Aorta (tissue), 5 donors: ENCODE measurements at regions not wholly inside any gene's neighbourhood (a gene's known extent, or its start where the extent isn't known, plus 50 kb on each side); places are given as distances from the start of the nearest gene placed in this dataset.
"Not testable (repeated sequence)": the region's sequence is repeated elsewhere in the genome, so short reads cannot be mapped to it uniquely, and the experiment has no call there.

Source experiments
- ATAC-seq: fragments of 200-7000 bp; cut with Tn5 transposase; one replicate; pipeline ENCODE4 v1.9.1; 2022; ENCODE audit warnings: moderate library complexity; ENCODE audit not compliant: low FRiP score
- DNase-seq, 2 donors: peaks; one replicate each; pipeline ENCODE4 v3.0.0-alpha.2; 2020
- H3K27ac ChIP-seq, 2 donors: one replicate each; pipeline ENCODE4 v1.5.1; 2013; ENCODE audit warnings: low read length in 2 of 2, mild to moderate bottlenecking in 2 of 2, moderate library complexity in 2 of 2, control low read depth in 1 of 2, inconsistent platforms in 1 of 2, low read depth in 1 of 2
- H3K27me3 ChIP-seq, 2 donors: one replicate each; pipeline ENCODE4 v1.6.1; 2013; ENCODE audit warnings: control low read depth in 1 of 2, low read length in 1 of 2, mild to moderate bottlenecking in 1 of 2, moderate library complexity in 1 of 2; ENCODE audit not compliant: insufficient read depth in 2 of 2, control insufficient read depth in 1 of 2
- H3K36me3 ChIP-seq, 2 donors: one replicate each; pipeline ENCODE4 v1.6.1; 2013; ENCODE audit warnings: control low read depth in 1 of 2, low read length in 1 of 2, mild to moderate bottlenecking in 1 of 2; ENCODE audit not compliant: insufficient read depth in 2 of 2, control insufficient read depth in 1 of 2
- H3K4me1 ChIP-seq, 2 donors: one replicate each; pipeline ENCODE4 v1.6.1; 2013; ENCODE audit warnings: low read length in 2 of 2, control low read depth in 1 of 2, mild to moderate bottlenecking in 1 of 2, moderate library complexity in 1 of 2; ENCODE audit not compliant: insufficient read depth in 2 of 2, control insufficient read depth in 1 of 2
- H3K4me3 ChIP-seq, 2 donors: one replicate each; pipeline ENCODE4 v1.5.1; 2013; ENCODE audit warnings: low read length in 2 of 2, control low read depth in 1 of 2, mild to moderate bottlenecking in 1 of 2
- H3K9me3 ChIP-seq: one replicate; pipeline ENCODE4 v1.6.1; 2013; ENCODE audit warnings: mild to moderate bottlenecking, low read length; ENCODE audit not compliant: control insufficient read depth
- WGBS, 2 donors: extraction: QIAGEN DNeasy Blood & Tissue Kit; methylation state at CpG; one replicate each; pipeline ENCODE4 v1.1.7; 2013; 5-methylcytosine and 5-hydroxymethylcytosine counted together
- intact Hi-C, 2 donors: fragments of 100-400 bp; cut with DNase I; formaldehyde crosslinking; loops; one replicate each; pipeline versions ENCODE4 v1.14.2 to v1.15.0; 2022
- donor health status: healthy with polysubstance abuse.
- donor health status: Bipolar disorder and iron deficiency.
- donor health status: DM: no; HTN: no; CAD: no.
- donor health status: DM: no; HTN: no; CAD: no.
- donor health status: DM: yes; HTN: yes; CAD: no.

DNA sequence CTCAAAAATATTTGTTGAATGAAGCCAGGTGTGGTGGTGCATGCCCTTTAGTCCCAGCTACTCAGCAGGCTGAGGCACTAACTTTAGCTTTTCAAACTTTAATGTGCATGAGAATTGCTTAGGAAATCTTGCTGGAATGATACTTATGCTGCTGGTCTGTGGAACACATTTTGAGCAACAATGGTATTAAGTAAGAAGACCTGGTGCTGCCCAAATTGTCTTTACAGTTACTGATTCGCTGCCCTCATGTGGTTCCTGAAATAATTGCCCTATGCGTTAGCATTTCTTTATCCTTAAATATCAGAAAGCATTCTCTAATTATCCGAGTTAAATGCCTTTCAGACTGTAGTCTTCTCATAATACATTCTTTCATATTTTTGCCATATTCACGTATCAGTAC is 76.0 kb upstream of the SESTD1 start:
- ATAC-seq (no peak), DNase-seq (no peak)
- no peaks in the 10 kb centered on the region for H3K27me3 ChIP-seq
- no peak overlapping the region for H3K27ac ChIP-seq
- H3K9me3 ChIP-seq: no peaks in the 10 kb centered on the region
- no peak overlapping the region for H3K4me3 ChIP-seq
- no peaks in the 10 kb centered on the region for H3K36me3 ChIP-seq
- intact Hi-C loops: loop anchor here (5.0 to 10.0 kb wide), 3 partner anchors 68 to 118 kb away; no protein-coding TSS in a partner anchor
- H3K4me1 ChIP-seq: peaks cover 3 to 13% of the 10 kb centered on the region in 2 donors
- WGBS, 2 donors: 70 to 78% methylated on average over 4 of the region's 4 CpGs

DNA sequence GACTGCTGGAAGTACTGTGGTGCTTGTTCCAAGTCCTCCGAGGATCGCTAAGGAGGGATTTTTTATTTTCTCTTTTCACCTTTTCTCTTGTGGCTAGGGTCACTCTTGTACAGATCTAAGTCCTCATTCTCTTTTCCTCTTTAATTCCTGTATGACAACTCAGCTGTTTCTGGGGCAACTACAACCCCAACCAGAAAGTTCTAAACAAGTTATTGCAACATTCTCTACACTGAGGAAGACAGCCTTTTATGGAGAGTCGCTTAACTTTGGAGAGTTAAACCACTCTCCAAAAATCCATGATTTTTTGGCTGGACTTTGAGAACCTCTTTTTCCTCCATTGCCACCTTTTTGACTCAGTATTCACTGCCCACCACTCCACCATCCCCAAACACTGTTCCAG is 74.0 kb upstream of the SESTD1 start:
- H3K9me3 ChIP-seq: no peaks in the 10 kb centered on the region
- no peaks in the 10 kb centered on the region for H3K36me3 ChIP-seq
- no peak overlapping the region for H3K4me3 ChIP-seq
- intact Hi-C loops: no loop called here
- DNase-seq: no peak
- WGBS, 2 donors: 84 to 87% methylated on average over 3 of the region's 3 CpGs
- H3K27me3 ChIP-seq: no peaks in the 10 kb centered on the region
- no peak overlapping the region for H3K27ac ChIP-seq
- ATAC-seq: peak; percentile 73
- H3K4me1 ChIP-seq: peaks cover 3 to 5% of the 10 kb centered on the region in 2 donors

DNA sequence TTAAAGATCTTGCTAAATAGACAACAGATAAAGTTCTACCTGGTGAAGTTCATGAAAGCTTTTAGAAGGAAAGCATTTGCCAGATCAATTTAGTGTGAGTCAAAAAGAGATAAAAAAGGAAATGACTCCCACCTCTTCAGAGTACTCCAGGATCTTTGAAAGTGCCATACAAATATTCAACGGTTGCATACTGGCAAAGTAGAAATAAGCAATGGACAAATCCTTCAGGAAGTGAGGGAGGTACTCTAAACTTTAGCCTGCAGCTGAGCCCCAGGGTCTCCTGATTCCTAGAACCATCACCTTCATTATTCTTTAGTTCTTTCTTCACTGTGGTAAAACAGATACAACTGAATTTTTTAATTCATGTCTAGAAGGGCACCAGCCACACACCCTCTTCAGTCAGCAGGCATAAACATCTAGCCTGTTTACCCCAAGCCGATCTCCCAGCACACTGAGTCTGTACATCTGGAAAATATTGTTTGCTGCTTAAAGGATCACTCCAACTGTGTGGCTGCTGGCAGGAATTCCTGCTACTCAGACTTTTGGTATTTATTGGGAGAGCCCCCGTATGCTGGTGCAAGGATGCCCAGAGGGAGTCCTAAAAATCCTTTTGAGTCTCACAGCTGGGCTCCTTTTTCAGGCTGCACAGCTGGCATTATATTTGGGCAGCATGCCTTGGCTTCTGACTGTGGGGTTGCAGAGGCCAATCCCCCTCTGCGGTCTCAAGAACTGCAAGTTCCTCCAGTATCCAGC is 72.3 kb upstream of the SESTD1 start:
- WGBS, 2 donors: 25 to 27% methylated on average over 4 of the region's 4 CpGs
- no peaks in the 10 kb centered on the region for H3K27me3 ChIP-seq
- ATAC-seq: peak; percentile 19
- no peak overlapping the region for H3K27ac ChIP-seq
- no peak for DNase-seq
- H3K36me3 ChIP-seq: no peaks in the 10 kb centered on the region
- no peaks in the 10 kb centered on the region for H3K9me3 ChIP-seq
- intact Hi-C loops: no loop called here
- H3K4me3 ChIP-seq: no peak overlapping the region
- peaks cover 0 to 5% of the 10 kb centered on the region in 2 donors for H3K4me1 ChIP-seq

DNA sequence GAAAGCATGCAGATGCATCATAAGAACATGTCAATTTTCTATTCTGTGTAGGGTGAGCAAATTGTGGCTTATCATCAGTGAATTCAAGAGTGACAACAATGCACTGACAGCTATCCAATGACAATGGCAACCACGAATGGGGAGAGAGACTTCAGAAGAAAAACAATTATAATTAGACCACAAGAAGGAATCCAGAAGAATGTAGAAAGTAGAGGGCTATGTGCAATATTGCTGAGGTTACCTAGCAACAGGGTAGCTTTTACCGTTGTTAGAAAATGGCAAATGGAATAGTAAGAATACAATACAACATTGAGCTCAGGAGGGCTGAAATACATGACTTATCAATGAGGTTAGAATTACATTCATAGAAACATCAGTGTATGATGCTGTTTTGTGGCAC is 71.1 kb upstream of the SESTD1 start:
- Histone ChIP-seq H3K27me3 (no peaks in the 10 kb centered on the region), H3K4me1 (no peaks in the 10 kb centered on the region), H3K36me3 (no peaks in the 10 kb centered on the region), H3K4me3 (no peak overlapping the region), H3K9me3 (no peaks in the 10 kb centered on the region), H3K27ac (no peak overlapping the region)
- intact Hi-C loops: no loop called here
- DNase-seq: no peak
- WGBS, 2 donors: 44 to 49% methylated on average over 2 of the region's 2 CpGs
- no peak for ATAC-seq

DNA sequence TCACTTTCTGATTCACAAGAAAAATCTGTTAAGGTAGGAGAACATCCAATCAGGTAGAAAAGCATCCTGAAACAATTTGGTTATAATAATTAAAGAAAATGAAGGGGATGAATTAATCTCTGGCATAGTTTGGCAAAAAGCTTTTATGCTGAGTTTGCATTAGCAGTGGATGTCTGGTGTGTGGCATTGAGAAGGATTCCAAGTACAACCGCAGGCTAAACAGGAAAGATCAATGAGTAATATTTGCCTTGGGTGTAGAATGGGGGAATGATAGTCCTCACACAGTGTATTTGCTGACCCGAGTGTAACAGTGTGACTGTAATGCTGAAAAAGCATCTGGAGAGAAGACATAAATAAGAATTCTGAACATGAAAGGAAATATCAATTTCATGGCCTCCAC is 68.3 kb upstream of the SESTD1 start:
- DNase-seq: no peak
- 19 to 36% methylated on average over 2 of the region's 2 CpGs for WGBS, 2 donors

DNA sequence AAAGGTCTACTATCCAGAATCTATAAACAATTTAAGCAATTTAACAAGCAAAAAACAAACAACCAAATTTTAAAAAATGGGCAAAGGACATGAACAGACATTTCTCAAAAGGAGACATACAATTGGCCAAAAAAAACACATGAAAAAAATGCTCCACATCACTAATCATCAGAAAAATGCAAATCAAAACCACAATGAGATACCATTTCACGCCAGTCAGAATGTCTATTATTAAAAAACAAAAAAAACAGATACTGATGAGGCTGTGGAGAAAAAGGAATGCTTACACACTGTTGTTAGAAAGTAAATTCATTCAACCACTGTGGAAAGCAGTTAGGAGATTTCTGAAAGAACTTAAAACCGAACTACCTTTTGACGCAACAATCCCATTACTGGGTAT is 66.4 kb upstream of the SESTD1 start:
- 88 to 89% methylated on average over 3 of the region's 3 CpGs for WGBS, 2 donors
- intact Hi-C loops: no loop called here
- no peak overlapping the region for H3K27ac ChIP-seq

More for the DNA sequence above, 68.3 kb upstream of the SESTD1 start:
- no peak for ATAC-seq
- H3K9me3 ChIP-seq: no peaks in the 10 kb centered on the region
- no peaks in the 10 kb centered on the region for H3K27me3 ChIP-seq
- H3K27ac ChIP-seq: no peak overlapping the region
- H3K36me3 ChIP-seq: no peaks in the 10 kb centered on the region
- H3K4me3 ChIP-seq: no peak overlapping the region
- H3K4me1 ChIP-seq: no peaks in the 10 kb centered on the region
- intact Hi-C loops: no loop called here

DNA sequence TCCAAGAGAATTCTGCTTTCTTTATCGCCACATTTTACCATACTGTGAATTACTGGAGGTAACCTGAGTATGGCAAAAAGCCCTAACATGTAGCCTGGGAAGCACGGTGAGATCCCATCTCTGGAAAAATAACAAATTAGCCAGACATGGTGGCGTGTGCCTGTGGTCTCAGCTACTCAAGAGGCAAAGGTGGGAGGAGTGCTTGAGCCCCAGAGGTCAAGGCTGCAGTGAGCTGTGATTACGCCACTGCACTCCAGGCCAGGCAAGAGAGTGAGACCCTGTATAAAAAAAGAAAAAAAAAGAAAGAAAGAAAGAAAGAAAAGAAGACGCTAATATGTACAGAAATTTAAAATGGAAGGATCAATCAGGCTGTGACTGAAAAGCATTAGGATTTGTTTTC is 57.7 kb upstream of the SESTD1 start:
- Histone ChIP-seq H3K4me1 (peaks cover 0 to 2% of the 10 kb centered on the region in 2 donors), H3K27ac (no peak overlapping the region), H3K27me3 (no peaks in the 10 kb centered on the region), H3K4me3 (no peak overlapping the region), H3K36me3 (no peaks in the 10 kb centered on the region), H3K9me3 (no peaks in the 10 kb centered on the region)
- intact Hi-C loops: no loop called here
- DNase-seq (no peak), ATAC-seq (no peak)
- 80 to 88% methylated on average over 5 of the region's 5 CpGs for WGBS, 2 donors

More for the DNA sequence above, 66.4 kb upstream of the SESTD1 start:
- ATAC-seq (no peak), DNase-seq (no peak)
- no peaks in the 10 kb centered on the region for H3K4me1 ChIP-seq
- H3K4me3 ChIP-seq: no peak overlapping the region
- no peaks in the 10 kb centered on the region for H3K9me3 ChIP-seq
- no peaks in the 10 kb centered on the region for H3K36me3 ChIP-seq
- H3K27me3 ChIP-seq: no peaks in the 10 kb centered on the region

DNA sequence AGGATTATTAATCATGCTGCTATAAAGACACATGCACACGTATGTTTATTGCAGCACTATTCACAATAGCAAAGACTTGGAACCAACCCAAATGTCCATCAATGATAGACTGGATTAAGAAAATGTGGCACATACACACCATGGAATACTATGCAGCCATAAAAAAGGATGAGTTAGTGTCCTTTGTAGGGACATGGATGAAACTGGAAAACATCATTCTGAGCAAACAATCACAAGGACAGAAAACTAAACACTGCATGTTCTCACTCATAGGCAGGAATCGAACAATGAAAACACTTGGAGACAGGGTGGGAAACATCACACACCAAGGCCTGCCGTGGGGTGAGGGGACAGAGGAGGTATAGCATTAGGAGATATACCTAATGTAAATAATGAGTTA is 56.4 kb upstream of the SESTD1 start:
- H3K27me3 ChIP-seq, intact Hi-C loops, H3K36me3 ChIP-seq, DNase-seq, H3K27ac ChIP-seq, H3K9me3 ChIP-seq, H3K4me3 ChIP-seq, H3K4me1 ChIP-seq, ATAC-seq: not testable (repeated sequence)
- WGBS, 2 donors: 90 to 92% methylated on average over 3 of the region's 3 CpGs

DNA sequence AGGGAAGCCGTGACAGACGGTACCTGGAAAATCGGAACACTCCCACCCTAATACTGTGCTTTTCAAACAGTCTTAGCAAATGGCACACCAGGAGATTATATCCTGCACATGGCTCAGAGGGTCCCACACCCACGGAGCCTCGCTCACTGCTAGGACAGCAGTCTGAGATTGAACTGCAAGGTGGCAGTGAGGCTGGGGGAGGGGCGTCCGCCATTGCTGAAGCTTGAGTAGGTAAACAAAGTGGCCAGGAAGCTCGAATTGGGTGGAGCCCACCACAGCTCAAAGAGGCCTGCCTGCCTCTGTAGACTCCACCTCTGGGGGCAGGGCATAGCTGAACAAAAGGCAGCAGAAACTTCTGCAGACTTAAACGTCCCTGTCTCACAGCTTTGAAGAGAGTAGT is 50.1 kb upstream of the SESTD1 start:
- DNase-seq, H3K9me3 ChIP-seq, H3K4me3 ChIP-seq, intact Hi-C loops, H3K27me3 ChIP-seq, H3K36me3 ChIP-seq, ATAC-seq, H3K27ac ChIP-seq, H3K4me1 ChIP-seq: not testable (repeated sequence)
- 87 to 93% methylated on average over 9 of the region's 9 CpGs for WGBS, 2 donors
